ENCODE measurements at regions not wholly inside any gene's neighbourhood (a gene's known extent, or its start where the extent isn't known, plus 50 kb on each side); places are given as distances from the start of the nearest gene placed in this dataset.

DNA sequence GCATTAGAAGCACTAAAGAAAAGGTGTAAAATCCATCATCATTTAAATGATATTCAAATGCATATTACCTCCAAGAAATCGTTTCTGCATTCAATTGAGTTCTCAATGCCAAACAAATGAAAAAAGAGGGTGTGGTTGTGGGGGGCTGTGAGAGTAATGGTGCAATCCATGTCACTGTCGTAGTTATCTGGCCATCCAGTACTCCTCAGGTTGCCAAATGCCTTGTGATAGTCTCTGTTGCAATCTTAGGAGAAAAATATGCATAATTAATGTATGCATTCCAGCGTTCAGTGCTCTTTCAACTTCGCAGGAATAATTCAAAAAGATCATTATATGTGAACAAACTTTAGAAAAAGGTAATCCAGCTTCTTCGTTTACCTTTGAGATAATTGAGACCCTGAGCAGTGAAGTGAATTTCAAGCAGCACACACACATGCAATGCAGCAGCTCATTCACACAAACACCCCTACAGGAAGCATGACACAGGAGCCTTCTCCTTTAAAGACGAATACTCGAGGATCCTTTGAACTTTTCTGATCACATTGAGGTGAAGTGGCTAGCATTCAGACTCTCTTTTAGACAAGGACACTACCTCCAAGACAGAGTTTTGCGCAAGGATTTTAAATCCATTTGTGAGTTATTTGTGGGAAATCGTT is 73.4 kb downstream of the OR13A1 start:
- TF ChIP-seq, protein P1, sequence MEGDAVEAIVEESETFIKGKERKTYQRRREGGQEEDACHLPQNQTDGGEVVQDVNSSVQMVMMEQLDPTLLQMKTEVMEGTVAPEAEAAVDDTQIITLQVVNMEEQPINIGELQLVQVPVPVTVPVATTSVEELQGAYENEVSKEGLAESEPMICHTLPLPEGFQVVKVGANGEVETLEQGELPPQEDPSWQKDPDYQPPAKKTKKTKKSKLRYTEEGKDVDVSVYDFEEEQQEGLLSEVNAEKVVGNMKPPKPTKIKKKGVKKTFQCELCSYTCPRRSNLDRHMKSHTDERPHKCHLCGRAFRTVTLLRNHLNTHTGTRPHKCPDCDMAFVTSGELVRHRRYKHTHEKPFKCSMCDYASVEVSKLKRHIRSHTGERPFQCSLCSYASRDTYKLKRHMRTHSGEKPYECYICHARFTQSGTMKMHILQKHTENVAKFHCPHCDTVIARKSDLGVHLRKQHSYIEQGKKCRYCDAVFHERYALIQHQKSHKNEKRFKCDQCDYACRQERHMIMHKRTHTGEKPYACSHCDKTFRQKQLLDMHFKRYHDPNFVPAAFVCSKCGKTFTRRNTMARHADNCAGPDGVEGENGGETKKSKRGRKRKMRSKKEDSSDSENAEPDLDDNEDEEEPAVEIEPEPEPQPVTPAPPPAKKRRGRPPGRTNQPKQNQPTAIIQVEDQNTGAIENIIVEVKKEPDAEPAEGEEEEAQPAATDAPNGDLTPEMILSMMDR (conservative IDR thresholded peaks at IDR 0.05; ENCODE audit: low read depth in 2 of 2): no peak
- TF ChIP-seq EZH2 (IDR thresholded peaks at IDR 0.05; ENCODE audit: low read depth, unreplicated experiment) (no peak), POLR2AphosphoS5 (IDR thresholded peaks at IDR 0.05; ENCODE audit: low read depth) (no peak), CREB1 (CRISPR knock-in tag; IDR thresholded peaks at IDR 0.05; ENCODE audit: low read depth) (no peak), EZH2phosphoT487 (IDR thresholded peaks at IDR 0.05; ENCODE audit: unreplicated experiment) (no peak), ZNF331 (CRISPR knock-in tag; IDR thresholded peaks at IDR 0.05; ENCODE audit: low read depth) (no peak), JUNB (IDR thresholded peaks at IDR 0.05; ENCODE audit: unreplicated experiment) (no peak)
- TF ChIP-seq, protein P2, sequence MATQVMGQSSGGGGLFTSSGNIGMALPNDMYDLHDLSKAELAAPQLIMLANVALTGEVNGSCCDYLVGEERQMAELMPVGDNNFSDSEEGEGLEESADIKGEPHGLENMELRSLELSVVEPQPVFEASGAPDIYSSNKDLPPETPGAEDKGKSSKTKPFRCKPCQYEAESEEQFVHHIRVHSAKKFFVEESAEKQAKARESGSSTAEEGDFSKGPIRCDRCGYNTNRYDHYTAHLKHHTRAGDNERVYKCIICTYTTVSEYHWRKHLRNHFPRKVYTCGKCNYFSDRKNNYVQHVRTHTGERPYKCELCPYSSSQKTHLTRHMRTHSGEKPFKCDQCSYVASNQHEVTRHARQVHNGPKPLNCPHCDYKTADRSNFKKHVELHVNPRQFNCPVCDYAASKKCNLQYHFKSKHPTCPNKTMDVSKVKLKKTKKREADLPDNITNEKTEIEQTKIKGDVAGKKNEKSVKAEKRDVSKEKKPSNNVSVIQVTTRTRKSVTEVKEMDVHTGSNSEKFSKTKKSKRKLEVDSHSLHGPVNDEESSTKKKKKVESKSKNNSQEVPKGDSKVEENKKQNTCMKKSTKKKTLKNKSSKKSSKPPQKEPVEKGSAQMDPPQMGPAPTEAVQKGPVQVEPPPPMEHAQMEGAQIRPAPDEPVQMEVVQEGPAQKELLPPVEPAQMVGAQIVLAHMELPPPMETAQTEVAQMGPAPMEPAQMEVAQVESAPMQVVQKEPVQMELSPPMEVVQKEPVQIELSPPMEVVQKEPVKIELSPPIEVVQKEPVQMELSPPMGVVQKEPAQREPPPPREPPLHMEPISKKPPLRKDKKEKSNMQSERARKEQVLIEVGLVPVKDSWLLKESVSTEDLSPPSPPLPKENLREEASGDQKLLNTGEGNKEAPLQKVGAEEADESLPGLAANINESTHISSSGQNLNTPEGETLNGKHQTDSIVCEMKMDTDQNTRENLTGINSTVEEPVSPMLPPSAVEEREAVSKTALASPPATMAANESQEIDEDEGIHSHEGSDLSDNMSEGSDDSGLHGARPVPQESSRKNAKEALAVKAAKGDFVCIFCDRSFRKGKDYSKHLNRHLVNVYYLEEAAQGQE (IDR thresholded peaks at IDR 0.05; ENCODE audit: unreplicated experiment): no peak
